Suprapubic skin (tissue), 4 donors: ENCODE measurements at regions not wholly inside any gene's neighbourhood (a gene's known extent, or its start where the extent isn't known, plus 50 kb on each side); places are given as distances from the start of the nearest gene placed in this dataset.

Experiments
- DNase-seq, 2 donors: peaks; one replicate each; pipeline ENCODE4 v3.0.0-alpha.2; 2019; ENCODE audit warnings: low spot score in 2 of 2
- H3K27ac ChIP-seq: fragments of 200-600 bp; sonication (generic); one replicate; pipeline ENCODE4 v1.5.1; 2019
- H3K27me3 ChIP-seq: fragments of 200-600 bp; sonication (generic); one replicate; pipeline ENCODE4 v1.5.1; 2019
- H3K36me3 ChIP-seq: fragments of 200-600 bp; sonication (generic); one replicate; pipeline ENCODE4 v1.5.1; 2019
- H3K4me1 ChIP-seq: fragments of 200-600 bp; sonication (generic); one replicate; pipeline ENCODE4 v1.5.1; 2019
- H3K4me3 ChIP-seq: fragments of 200-600 bp; sonication (generic); one replicate; pipeline ENCODE4 v1.5.1; 2019; ENCODE audit warnings: mild to moderate bottlenecking
- H3K9me3 ChIP-seq: fragments of 200-600 bp; sonication (generic); one replicate; pipeline ENCODE4 v1.5.1; 2019
- CTCF ChIP-seq, 2 donors: fragments of 200-600 bp in 1 of 2; fragments of 450-650 bp in 1 of 2; sonication (generic) in 1 of 2; IDR thresholded peaks; one replicate each; pipeline ENCODE4 v1.5.1; 2016 to 2019; ENCODE audit warnings: antibody characterized with exemption in 2 of 2, mild to moderate bottlenecking in 1 of 2, moderate library complexity in 1 of 2
- EP300 ChIP-seq: sonication (generic); formaldehyde crosslinking; IDR thresholded peaks from one replicate; pipeline ENCODE4 v1.6.1; 2017; ENCODE audit warnings: antibody characterized with exemption
- POLR2A ChIP-seq, 2 donors: fragments of 450-650 bp; IDR thresholded peaks; one replicate each; pipeline ENCODE4 v1.6.1; 2017; ENCODE audit warnings: antibody characterized with exemption in 2 of 2, mild to moderate bottlenecking in 2 of 2, moderate library complexity in 2 of 2
- POLR2AphosphoS5 ChIP-seq, 3 donors: sonication (generic); formaldehyde crosslinking; IDR thresholded peaks; one replicate each; pipeline ENCODE4 v1.6.1; 2017; ENCODE audit warnings: antibody characterized with exemption in 3 of 3
- WGBS: methylation state at CpG from one replicate; pipeline ENCODE4 v1.1.5; 2018; 5-methylcytosine and 5-hydroxymethylcytosine counted together

GRCh38 chr14:61106959-61107641, 126.1 kb downstream of the SLC38A6 start:
- DNase-seq = peak; percentile 72 to 78
- H3K27me3 ChIP-seq = peaks cover 4% of the 10 kb centered on the region
- H3K27ac ChIP-seq = no peak overlapping the region
- 48% methylated on average over 4 of the region's 14 CpGs for WGBS
- TF ChIP-seq EP300 (no peak), POLR2A (IDR thresholded peaks at IDR 0.05) (no peak), CTCF (IDR thresholded peaks at IDR 0.05) (no peak), POLR2AphosphoS5 (IDR thresholded peaks at IDR 0.05) (no peak)
- H3K36me3 ChIP-seq = no peaks in the 10 kb centered on the region
- no peaks in the 10 kb centered on the region for H3K9me3 ChIP-seq
- no peak overlapping the region for H3K4me3 ChIP-seq
- peaks cover 34% of the 10 kb centered on the region for H3K4me1 ChIP-seq

- peaks cover 4% of the 10 kb centered on the region for H3K27me3 ChIP-seq
- no peak overlapping the region for H3K4me3 ChIP-seq
- peaks cover 40% of the 10 kb centered on the region for H3K4me1 ChIP-seq
- no peak overlapping the region for H3K27ac ChIP-seq
- no peaks in the 10 kb centered on the region for H3K9me3 ChIP-seq
- 90% methylated on average over 5 of the region's 5 CpGs for WGBS
- DNase-seq = no peak
- H3K36me3 ChIP-seq = no peaks in the 10 kb centered on the region
- TF ChIP-seq POLR2AphosphoS5 (IDR thresholded peaks at IDR 0.05) (no peak), CTCF (IDR thresholded peaks at IDR 0.05) (no peak), EP300 (no peak), POLR2A (IDR thresholded peaks at IDR 0.05) (no peak)
Observed at GRCh38 chr14:61106271-61106958, 125.4 kb downstream of the SLC38A6 start.

GRCh38 chr14:61104358-61104757, 123.3 kb downstream of the SLC38A6 start:
- 95% methylated on average over 2 of the region's 3 CpGs for WGBS
- DNase-seq = no peak
- TF ChIP-seq EP300 (no peak), POLR2A (IDR thresholded peaks at IDR 0.05) (no peak), POLR2AphosphoS5 (IDR thresholded peaks at IDR 0.05) (no peak)
- peaks cover 41% of the 10 kb centered on the region for H3K4me1 ChIP-seq
- H3K27ac ChIP-seq = peak overlapping the region; percentile 64
- no peak overlapping the region for H3K4me3 ChIP-seq
- H3K27me3 ChIP-seq = no peaks in the 10 kb centered on the region
- no peaks in the 10 kb centered on the region for H3K9me3 ChIP-seq
- H3K36me3 ChIP-seq = no peaks in the 10 kb centered on the region

GRCh38 chr14:61103541-61104339, 122.7 kb downstream of the SLC38A6 start:
- H3K27me3 ChIP-seq = no peaks in the 10 kb centered on the region
- no peaks in the 10 kb centered on the region for H3K36me3 ChIP-seq
- peak overlapping the region; percentile 64 for H3K27ac ChIP-seq
- TF ChIP-seq POLR2AphosphoS5 (IDR thresholded peaks at IDR 0.05) (no peak), POLR2A (IDR thresholded peaks at IDR 0.05) (no peak), CTCF (IDR thresholded peaks at IDR 0.05) (no peak), EP300 (no peak)
- peaks cover 41% of the 10 kb centered on the region for H3K4me1 ChIP-seq
- 40% methylated on average over 8 of the region's 11 CpGs for WGBS
- peak in 1 of 2 donors; percentile 83 for DNase-seq
- H3K4me3 ChIP-seq = no peak overlapping the region
- H3K9me3 ChIP-seq = no peaks in the 10 kb centered on the region

- H3K27me3 ChIP-seq = no peaks in the 10 kb centered on the region
- no peaks in the 10 kb centered on the region for H3K9me3 ChIP-seq
- no peak for TF ChIP-seq POLR2AphosphoS5 (IDR thresholded peaks at IDR 0.05)
- TF ChIP-seq CTCF (IDR thresholded peaks at IDR 0.05) = no peak
- no peak for TF ChIP-seq EP300
- no peak for TF ChIP-seq POLR2A (IDR thresholded peaks at IDR 0.05)
- H3K4me1 ChIP-seq = peaks cover 36% of the 10 kb centered on the region
- no peak for DNase-seq
- no peak overlapping the region for H3K4me3 ChIP-seq
- H3K27ac ChIP-seq = peak overlapping the region; percentile 43
- WGBS = 86% methylated on average over 10 of the region's 10 CpGs
- H3K36me3 ChIP-seq = no peaks in the 10 kb centered on the region
Observed at GRCh38 chr14:61102549-61103466, 121.8 kb downstream of the SLC38A6 start.
